ENCODE measurements at regions not wholly inside any gene's neighbourhood (a gene's known extent, or its start where the extent isn't known, plus 50 kb on each side); places are given as distances from the start of the nearest gene placed in this dataset.
"Not testable (repeated sequence)": the region's sequence is repeated elsewhere in the genome, so short reads cannot be mapped to it uniquely, and the experiment has no call there.

DNA sequence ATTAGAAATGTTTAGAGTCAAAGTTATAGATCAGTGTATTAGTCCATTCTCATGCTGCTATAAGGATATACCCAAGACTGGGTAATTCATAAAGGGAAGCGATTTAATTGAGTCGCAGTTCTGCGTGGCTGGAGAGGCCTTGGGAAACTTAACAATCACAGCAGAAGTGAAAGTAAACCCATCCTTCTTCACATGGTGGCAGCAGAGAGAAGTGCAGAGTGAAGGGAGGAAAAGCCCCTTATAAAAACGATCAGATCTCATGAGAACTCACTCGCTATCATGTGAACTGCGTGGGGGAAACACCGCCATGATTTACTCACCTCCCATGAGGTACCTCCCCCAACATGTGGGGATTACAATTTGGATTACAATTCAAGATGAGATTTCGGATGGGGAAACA is 871.5 kb downstream of the DIPK2A start:
- Histone ChIP-seq H3K36me3 (ENCODE audit: control insufficient read depth in 3 of 3, insufficient read depth in 3 of 3, low read length in 3 of 3) (no peaks in the 10 kb centered on the region), H3K27ac (ENCODE audit: low read depth, low read length) (no peak overlapping the region), H3K4me3 (ENCODE audit: low read length in 3 of 3) (no peak overlapping the region), H3K9ac (ENCODE audit: low read depth in 1 of 3, low read length in 3 of 3) (no peak overlapping the region), H3K27me3 (ENCODE audit: control insufficient read depth in 3 of 3, insufficient read depth in 3 of 3, low read length in 3 of 3) (no peaks in the 10 kb centered on the region), H3K4me1 (ENCODE audit: control insufficient read depth in 3 of 3, insufficient read depth in 3 of 3, low read length in 3 of 3) (no peaks in the 10 kb centered on the region), H3K9me3 (ENCODE audit: control insufficient read depth in 3 of 3, low read length in 3 of 3) (no peaks in the 10 kb centered on the region)

DNA sequence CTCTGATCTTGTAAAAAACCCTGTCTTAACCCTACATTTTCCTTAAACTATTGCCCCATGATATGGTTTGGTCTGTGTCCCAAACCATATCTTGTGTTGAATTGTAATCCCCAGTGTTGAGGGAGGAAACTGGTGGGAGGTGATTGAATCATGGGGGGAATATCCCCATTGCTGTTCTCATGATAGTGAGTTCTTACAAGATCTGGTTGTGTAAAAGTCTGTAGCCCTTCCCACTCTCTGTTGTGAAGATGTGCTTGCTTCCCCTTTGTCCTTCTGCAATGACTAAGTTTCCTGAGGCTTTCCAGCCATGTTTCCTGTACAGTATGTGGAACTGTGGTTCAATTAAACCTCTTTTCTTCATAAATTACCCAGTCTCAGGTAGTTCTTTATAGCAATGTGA is 881.4 kb downstream of the DIPK2A start:
- no peak overlapping the region for H3K9ac ChIP-seq (ENCODE audit: low read depth in 1 of 3, low read length in 3 of 3)
- H3K27ac ChIP-seq (ENCODE audit: low read depth, low read length), result no peak overlapping the region

DNA sequence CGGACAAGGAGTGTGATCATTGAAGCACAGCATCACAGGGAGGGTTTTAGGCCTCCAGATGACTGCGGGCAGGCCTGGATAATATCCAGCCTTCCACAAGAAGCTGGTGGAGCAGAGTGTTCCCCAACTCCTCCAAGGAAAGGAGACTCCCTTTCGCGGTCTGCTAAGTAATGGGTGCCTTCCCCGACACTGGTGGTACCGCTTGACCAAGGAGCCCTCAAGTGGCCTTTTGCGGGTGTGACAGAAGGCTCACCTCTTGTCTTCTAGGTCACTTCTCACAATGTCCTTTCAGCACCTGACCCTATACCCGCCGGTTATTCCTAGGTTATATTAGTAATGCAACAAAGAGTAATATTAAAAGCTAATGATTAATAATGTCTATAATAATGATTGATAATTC is 882.4 kb downstream of the DIPK2A start:
- not testable (repeated sequence) for H3K4me3 ChIP-seq (ENCODE audit: low read length in 3 of 3); H3K27me3 ChIP-seq (ENCODE audit: control insufficient read depth in 3 of 3, insufficient read depth in 3 of 3, low read length in 3 of 3); H3K9me3 ChIP-seq (ENCODE audit: control insufficient read depth in 3 of 3, low read length in 3 of 3); H3K4me1 ChIP-seq (ENCODE audit: control insufficient read depth in 3 of 3, insufficient read depth in 3 of 3, low read length in 3 of 3); H3K27ac ChIP-seq (ENCODE audit: low read depth, low read length); H3K36me3 ChIP-seq (ENCODE audit: control insufficient read depth in 3 of 3, insufficient read depth in 3 of 3, low read length in 3 of 3); H3K9ac ChIP-seq (ENCODE audit: low read depth in 1 of 3, low read length in 3 of 3)

More for the DNA sequence above, 881.4 kb downstream of the DIPK2A start:
- Histone ChIP-seq H3K9me3 (ENCODE audit: control insufficient read depth in 3 of 3, low read length in 3 of 3) (no peaks in the 10 kb centered on the region), H3K27me3 (ENCODE audit: control insufficient read depth in 3 of 3, insufficient read depth in 3 of 3, low read length in 3 of 3) (no peaks in the 10 kb centered on the region), H3K36me3 (ENCODE audit: control insufficient read depth in 3 of 3, insufficient read depth in 3 of 3, low read length in 3 of 3) (no peaks in the 10 kb centered on the region), H3K4me1 (ENCODE audit: control insufficient read depth in 3 of 3, insufficient read depth in 3 of 3, low read length in 3 of 3) (no peaks in the 10 kb centered on the region), H3K4me3 (ENCODE audit: low read length in 3 of 3) (no peak overlapping the region)

DNA sequence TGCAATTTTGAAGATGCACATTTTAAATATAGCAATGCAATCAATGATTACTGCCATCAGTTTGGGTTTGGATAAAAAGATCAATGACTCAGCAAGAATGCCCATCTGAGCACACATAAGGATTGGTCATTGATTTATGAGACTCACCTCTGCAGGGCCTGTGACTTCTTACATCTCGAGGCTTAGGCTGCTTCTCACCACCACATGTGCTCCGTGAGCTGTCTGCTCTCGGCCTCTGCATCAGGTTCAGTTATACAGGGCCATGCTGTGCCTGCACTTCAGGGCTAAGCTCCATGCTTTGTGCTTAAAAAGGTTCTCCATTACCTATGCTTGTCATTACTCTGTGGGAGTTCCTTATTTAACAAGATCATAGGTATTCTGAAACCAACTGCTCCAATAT is 887.5 kb downstream of the DIPK2A start:
- H3K9me3 ChIP-seq (ENCODE audit: control insufficient read depth in 3 of 3, low read length in 3 of 3), result no peaks in the 10 kb centered on the region
- no peak overlapping the region for H3K27ac ChIP-seq (ENCODE audit: low read depth, low read length)
- H3K4me1 ChIP-seq (ENCODE audit: control insufficient read depth in 3 of 3, insufficient read depth in 3 of 3, low read length in 3 of 3), result no peaks in the 10 kb centered on the region
- H3K9ac ChIP-seq (ENCODE audit: low read depth in 1 of 3, low read length in 3 of 3), result no peak overlapping the region
- H3K36me3 ChIP-seq (ENCODE audit: control insufficient read depth in 3 of 3, insufficient read depth in 3 of 3, low read length in 3 of 3), result no peaks in the 10 kb centered on the region
- H3K4me3 ChIP-seq (ENCODE audit: low read length in 3 of 3), result no peak overlapping the region
- no peaks in the 10 kb centered on the region for H3K27me3 ChIP-seq (ENCODE audit: control insufficient read depth in 3 of 3, insufficient read depth in 3 of 3, low read length in 3 of 3)

DNA sequence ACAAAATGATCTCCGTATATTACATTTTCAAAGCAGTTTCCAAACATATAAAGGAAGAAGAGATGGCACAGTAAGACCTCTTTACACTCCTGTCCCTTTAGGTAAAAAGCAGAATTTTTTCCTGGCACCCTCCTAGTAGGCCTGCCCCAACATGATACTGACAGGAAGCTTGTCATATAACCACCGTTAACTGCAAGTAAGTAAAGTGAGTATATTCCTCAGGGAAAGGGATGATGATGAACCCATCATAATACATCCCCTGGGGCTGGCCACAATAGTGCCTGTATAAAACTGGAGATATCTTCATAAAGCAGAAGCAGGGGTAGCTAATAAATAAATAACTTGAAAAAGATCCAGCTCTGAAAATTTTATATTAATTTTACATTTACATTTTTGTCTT is 893.0 kb downstream of the DIPK2A start:
- Histone ChIP-seq H3K27ac (ENCODE audit: low read depth, low read length) (no peak overlapping the region), H3K27me3 (ENCODE audit: control insufficient read depth in 3 of 3, insufficient read depth in 3 of 3, low read length in 3 of 3) (no peaks in the 10 kb centered on the region), H3K9ac (ENCODE audit: low read depth in 1 of 3, low read length in 3 of 3) (no peak overlapping the region), H3K4me1 (ENCODE audit: control insufficient read depth in 3 of 3, insufficient read depth in 3 of 3, low read length in 3 of 3) (no peaks in the 10 kb centered on the region), H3K36me3 (ENCODE audit: control insufficient read depth in 3 of 3, insufficient read depth in 3 of 3, low read length in 3 of 3) (no peaks in the 10 kb centered on the region), H3K9me3 (ENCODE audit: control insufficient read depth in 3 of 3, low read length in 3 of 3) (no peaks in the 10 kb centered on the region), H3K4me3 (ENCODE audit: low read length in 3 of 3) (no peak overlapping the region)

DNA sequence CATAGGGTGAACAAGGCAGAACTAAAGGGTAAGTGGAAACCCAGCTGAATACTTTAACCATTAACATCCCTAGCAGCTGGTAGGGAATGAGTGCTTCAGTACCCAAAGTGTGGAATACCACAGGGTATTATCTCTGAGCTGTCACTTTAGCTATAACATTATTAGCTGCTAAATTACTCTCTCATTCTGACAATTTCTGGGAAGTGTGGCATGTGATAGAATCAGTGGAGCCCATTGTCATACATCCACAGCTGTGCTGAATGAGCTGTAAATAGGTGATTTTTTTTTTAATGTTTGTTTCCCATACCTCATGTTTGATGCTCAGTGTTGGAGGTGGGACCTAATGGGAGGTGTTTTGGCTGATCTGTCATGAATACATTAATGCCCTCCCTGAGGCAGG is 894.3 kb downstream of the DIPK2A start:
- Histone ChIP-seq H3K9ac (ENCODE audit: low read depth in 1 of 3, low read length in 3 of 3) (no peak overlapping the region), H3K27me3 (ENCODE audit: control insufficient read depth in 3 of 3, insufficient read depth in 3 of 3, low read length in 3 of 3) (no peaks in the 10 kb centered on the region), H3K36me3 (ENCODE audit: control insufficient read depth in 3 of 3, insufficient read depth in 3 of 3, low read length in 3 of 3) (no peaks in the 10 kb centered on the region), H3K4me3 (ENCODE audit: low read length in 3 of 3) (no peak overlapping the region), H3K4me1 (ENCODE audit: control insufficient read depth in 3 of 3, insufficient read depth in 3 of 3, low read length in 3 of 3) (no peaks in the 10 kb centered on the region), H3K9me3 (ENCODE audit: control insufficient read depth in 3 of 3, low read length in 3 of 3) (no peaks in the 10 kb centered on the region), H3K27ac (ENCODE audit: low read depth, low read length) (no peak overlapping the region)

DNA sequence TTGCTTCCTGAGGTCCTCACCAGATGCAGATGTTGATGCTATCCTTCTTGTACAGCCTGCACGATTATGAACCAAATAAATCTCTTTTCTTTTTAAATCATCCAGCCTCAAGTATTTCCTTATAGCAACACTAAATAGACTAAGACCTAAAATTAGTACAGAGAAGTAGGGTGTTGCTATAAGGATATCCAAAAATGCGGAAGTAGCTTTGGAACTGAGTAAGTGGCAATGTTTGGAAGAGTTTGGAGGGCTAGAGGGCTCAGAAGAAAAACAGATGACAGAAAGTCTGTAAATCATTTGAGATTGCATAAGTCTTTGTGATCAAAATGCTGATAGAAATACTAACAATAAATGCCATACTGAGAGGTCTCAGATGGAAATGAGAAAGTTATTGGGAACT is 894.9 kb downstream of the DIPK2A start:
- Histone ChIP-seq H3K9ac (ENCODE audit: low read depth in 1 of 3, low read length in 3 of 3) (no peak overlapping the region), H3K4me1 (ENCODE audit: control insufficient read depth in 3 of 3, insufficient read depth in 3 of 3, low read length in 3 of 3) (no peaks in the 10 kb centered on the region), H3K4me3 (ENCODE audit: low read length in 3 of 3) (no peak overlapping the region), H3K27me3 (ENCODE audit: control insufficient read depth in 3 of 3, insufficient read depth in 3 of 3, low read length in 3 of 3) (no peaks in the 10 kb centered on the region), H3K36me3 (ENCODE audit: control insufficient read depth in 3 of 3, insufficient read depth in 3 of 3, low read length in 3 of 3) (no peaks in the 10 kb centered on the region), H3K9me3 (ENCODE audit: control insufficient read depth in 3 of 3, low read length in 3 of 3) (no peaks in the 10 kb centered on the region), H3K27ac (ENCODE audit: low read depth, low read length) (no peak overlapping the region)

DNA sequence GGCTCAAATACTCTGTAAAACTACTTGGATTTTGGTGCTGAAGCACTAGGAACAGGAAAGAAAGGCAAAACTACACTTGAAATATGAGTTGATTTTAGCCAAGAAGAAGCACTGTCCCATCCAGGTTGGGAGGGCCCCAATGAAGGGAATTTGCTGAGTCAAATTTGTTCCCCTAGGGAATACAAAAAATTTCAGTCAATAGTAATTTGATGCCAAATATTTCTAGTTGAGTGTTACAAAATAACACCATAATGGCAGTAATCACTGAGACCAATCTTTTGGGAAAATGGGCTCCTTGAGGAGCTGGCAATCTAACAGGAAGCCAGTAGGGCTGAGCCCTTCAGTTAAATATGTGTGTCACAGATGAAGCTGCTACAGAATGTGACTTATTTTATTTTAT is 896.9 kb downstream of the DIPK2A start:
- H3K9ac ChIP-seq (ENCODE audit: low read depth in 1 of 3, low read length in 3 of 3), result no peak overlapping the region
- no peaks in the 10 kb centered on the region for H3K36me3 ChIP-seq (ENCODE audit: control insufficient read depth in 3 of 3, insufficient read depth in 3 of 3, low read length in 3 of 3)
- H3K27me3 ChIP-seq (ENCODE audit: control insufficient read depth in 3 of 3, insufficient read depth in 3 of 3, low read length in 3 of 3), result no peaks in the 10 kb centered on the region
- no peak overlapping the region for H3K4me3 ChIP-seq (ENCODE audit: low read length in 3 of 3)
- H3K9me3 ChIP-seq (ENCODE audit: control insufficient read depth in 3 of 3, low read length in 3 of 3), result no peaks in the 10 kb centered on the region
- H3K4me1 ChIP-seq (ENCODE audit: control insufficient read depth in 3 of 3, insufficient read depth in 3 of 3, low read length in 3 of 3), result no peaks in the 10 kb centered on the region
- H3K27ac ChIP-seq (ENCODE audit: low read depth, low read length), result no peak overlapping the region

DNA sequence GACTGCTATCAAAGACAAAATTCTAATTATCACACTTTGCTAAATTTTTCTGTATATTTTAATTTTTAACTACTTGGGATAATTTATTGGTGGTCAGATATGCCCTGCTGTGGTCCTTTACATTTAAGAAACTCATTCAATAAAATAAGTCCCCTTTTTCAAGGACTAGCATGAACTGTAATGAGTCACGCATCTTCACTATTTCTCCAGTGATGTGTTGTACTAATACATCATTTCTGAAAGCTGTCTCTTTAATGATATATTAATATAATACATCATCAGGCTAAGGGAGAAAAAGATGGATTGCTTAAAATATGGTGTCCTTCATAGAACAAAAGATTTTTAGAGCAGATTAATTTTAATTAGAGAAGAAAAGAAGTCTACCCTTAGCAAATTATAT is 901.4 kb downstream of the DIPK2A start:
- no peaks in the 10 kb centered on the region for H3K9me3 ChIP-seq (ENCODE audit: control insufficient read depth in 3 of 3, low read length in 3 of 3)
- H3K9ac ChIP-seq (ENCODE audit: low read depth in 1 of 3, low read length in 3 of 3), result no peak overlapping the region
- H3K27me3 ChIP-seq (ENCODE audit: control insufficient read depth in 3 of 3, insufficient read depth in 3 of 3, low read length in 3 of 3), result no peaks in the 10 kb centered on the region
- H3K4me1 ChIP-seq (ENCODE audit: control insufficient read depth in 3 of 3, insufficient read depth in 3 of 3, low read length in 3 of 3), result no peaks in the 10 kb centered on the region
- no peak overlapping the region for H3K4me3 ChIP-seq (ENCODE audit: low read length in 3 of 3)
- H3K36me3 ChIP-seq (ENCODE audit: control insufficient read depth in 3 of 3, insufficient read depth in 3 of 3, low read length in 3 of 3), result no peaks in the 10 kb centered on the region
- no peak overlapping the region for H3K27ac ChIP-seq (ENCODE audit: low read depth, low read length)

DNA sequence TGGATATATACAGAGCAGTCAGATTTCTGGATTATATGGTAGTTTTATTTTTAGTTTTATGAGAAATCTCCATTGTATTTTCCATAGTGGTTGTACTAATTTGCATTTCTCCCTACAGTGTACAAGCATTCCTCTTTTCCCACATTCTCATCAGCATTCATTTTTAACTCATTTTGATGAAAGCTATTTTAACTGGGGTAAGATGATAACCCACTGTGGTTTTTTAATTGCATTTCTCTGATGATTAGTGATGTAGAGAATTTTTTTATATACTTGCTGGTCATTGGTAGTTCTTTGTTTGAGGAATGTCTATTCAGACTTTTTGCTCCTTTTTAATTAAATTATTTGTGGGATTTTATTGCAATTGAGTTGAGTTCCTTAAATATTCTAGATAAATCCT is 903.6 kb downstream of the DIPK2A start:
- Histone ChIP-seq H3K27me3 (ENCODE audit: control insufficient read depth in 3 of 3, insufficient read depth in 3 of 3, low read length in 3 of 3) (no peaks in the 10 kb centered on the region), H3K27ac (ENCODE audit: low read depth, low read length) (no peak overlapping the region), H3K9me3 (ENCODE audit: control insufficient read depth in 3 of 3, low read length in 3 of 3) (no peaks in the 10 kb centered on the region), H3K4me1 (ENCODE audit: control insufficient read depth in 3 of 3, insufficient read depth in 3 of 3, low read length in 3 of 3) (no peaks in the 10 kb centered on the region), H3K4me3 (ENCODE audit: low read length in 3 of 3) (no peak overlapping the region), H3K36me3 (ENCODE audit: control insufficient read depth in 3 of 3, insufficient read depth in 3 of 3, low read length in 3 of 3) (no peaks in the 10 kb centered on the region), H3K9ac (ENCODE audit: low read depth in 1 of 3, low read length in 3 of 3) (no peak overlapping the region)

DNA sequence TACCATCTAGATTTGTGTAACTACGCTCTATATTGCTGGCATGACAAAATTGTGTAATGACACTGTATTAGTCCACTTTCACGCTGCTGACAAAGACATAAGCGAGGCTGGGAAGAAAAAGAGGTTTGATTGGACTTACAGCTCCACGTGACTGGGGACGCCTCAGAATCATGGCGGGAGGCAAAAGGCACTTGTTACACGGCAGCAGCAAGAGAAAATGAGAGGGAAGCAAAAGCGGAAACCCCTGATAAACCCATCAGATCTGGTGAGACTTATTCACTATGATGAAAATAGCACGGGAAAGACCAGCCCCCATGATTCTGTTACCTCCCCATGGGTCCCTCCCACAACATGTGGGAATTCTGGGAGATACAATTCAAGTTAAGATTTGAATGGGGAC is 905.7 kb downstream of the DIPK2A start:
- Histone ChIP-seq H3K27me3 (ENCODE audit: control insufficient read depth in 3 of 3, insufficient read depth in 3 of 3, low read length in 3 of 3) (no peaks in the 10 kb centered on the region), H3K27ac (ENCODE audit: low read depth, low read length) (no peak overlapping the region), H3K36me3 (ENCODE audit: control insufficient read depth in 3 of 3, insufficient read depth in 3 of 3, low read length in 3 of 3) (no peaks in the 10 kb centered on the region), H3K9ac (ENCODE audit: low read depth in 1 of 3, low read length in 3 of 3) (no peak overlapping the region), H3K4me3 (ENCODE audit: low read length in 3 of 3) (no peak overlapping the region), H3K9me3 (ENCODE audit: control insufficient read depth in 3 of 3, low read length in 3 of 3) (no peaks in the 10 kb centered on the region), H3K4me1 (ENCODE audit: control insufficient read depth in 3 of 3, insufficient read depth in 3 of 3, low read length in 3 of 3) (no peaks in the 10 kb centered on the region)
